Activated gamma-delta T cell treated with Interleukin-2 at 50 U/mL for 16 hours (primary cell): ENCODE measurements at regions not wholly inside any gene's neighbourhood (a gene's known extent, or its start where the extent isn't known, plus 50 kb on each side); places are given as distances from the start of the nearest gene placed in this dataset.
"Not testable (repeated sequence)": the region's sequence is repeated elsewhere in the genome, so short reads cannot be mapped to it uniquely, and the experiment has no call there.

Source experiments
- DNase-seq: peaks from one replicate; pipeline ENCODE4 v3.0.0-alpha.2; 2020

DNA sequence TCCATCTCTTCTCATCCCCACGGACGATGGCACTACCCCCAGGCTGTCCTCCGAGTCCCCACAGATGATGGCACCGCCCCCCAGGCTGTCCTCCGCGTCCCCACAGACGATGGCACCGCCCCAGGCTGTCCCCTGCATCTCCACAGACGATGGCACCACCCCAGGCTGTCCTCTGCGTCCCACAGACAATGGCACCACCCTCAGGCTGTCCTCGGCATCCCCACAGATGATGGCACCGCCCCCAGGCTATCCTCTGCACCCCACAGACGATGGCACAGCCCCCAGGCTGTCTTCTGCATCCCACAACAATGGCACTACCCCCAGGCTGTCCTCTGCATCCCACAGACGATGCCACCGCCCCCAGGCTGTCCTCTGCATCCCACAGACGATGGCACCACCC lies 57.4 kb upstream of the PTCH1 start:
- DNase-seq: no peak

DNA sequence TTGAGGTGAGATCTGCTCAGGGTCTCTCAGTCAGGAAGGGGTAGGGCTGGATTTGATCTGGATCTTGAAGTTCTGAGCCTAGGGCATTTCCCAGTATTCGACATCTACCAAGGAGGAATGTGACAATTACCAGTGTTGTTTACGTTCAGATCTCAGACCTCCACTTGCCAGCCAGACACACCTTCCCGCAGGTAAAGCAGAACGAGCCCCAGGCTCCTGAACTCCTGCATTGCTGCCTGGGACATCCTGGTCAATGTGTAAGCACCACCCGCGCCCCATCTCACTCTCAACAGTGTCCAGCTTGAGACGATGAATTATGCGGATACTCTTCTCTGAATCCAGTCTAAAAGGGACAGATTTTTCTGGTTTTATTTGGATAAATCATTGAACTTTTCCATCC lies 56.7 kb upstream of the PTCH1 start:
- no peak for DNase-seq

DNA sequence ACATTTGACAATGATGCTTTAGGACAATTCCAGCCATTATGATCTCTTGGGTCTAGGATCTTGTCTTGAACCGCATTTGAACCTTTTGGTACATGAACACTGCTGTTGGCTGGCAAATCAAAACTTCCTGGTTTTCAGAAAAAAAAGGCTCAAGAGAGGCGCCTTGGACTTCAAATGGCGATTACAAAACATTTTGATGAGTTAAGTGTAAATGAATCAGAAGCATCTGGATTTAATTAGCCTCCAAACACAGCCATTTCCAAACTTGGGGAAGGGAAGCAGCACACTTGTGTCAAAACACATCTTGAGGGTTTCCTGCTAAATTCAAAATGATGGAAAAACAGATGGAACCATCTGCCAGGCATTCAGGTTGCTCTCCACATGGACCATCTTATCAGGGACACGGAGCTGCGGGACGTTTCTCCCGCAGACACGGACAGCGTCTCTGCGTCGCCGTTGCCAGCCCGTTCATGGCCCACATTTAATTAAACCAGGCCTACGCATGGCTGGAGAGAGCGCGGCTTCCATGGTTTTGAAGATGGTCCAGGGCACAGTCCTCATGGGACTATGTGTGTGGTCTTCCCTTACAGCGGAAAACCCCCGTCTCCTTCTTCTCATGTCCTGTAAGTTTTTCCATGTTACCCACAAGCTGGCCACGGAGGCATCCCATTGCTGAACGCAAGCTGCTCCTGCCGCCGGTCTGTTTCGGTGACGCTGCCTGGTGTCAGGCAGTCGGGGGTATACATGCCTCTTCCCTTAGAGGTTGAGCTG lies 55.8 kb upstream of the PTCH1 start:
- no peak for DNase-seq

DNA sequence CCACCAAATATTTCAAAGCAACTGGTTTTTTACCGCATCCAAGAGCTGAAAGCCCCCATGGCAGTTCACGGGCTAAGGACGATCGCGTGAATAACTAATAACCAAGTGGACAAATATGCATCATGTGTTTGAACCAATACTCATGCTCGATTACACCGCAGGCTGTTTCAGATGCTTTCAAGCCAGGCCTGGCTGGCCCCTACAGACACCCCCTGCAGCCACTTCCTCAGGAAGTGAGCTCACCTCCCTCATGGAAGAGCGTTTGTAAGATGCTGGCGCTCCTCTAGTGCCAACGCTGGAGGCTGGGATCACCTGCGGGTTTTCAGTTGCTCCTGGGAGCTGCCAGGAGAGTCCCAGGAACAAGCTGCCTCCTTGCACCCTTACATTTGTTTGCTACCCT lies 53.9 kb upstream of the PTCH1 start:
- DNase-seq: no peak

DNA sequence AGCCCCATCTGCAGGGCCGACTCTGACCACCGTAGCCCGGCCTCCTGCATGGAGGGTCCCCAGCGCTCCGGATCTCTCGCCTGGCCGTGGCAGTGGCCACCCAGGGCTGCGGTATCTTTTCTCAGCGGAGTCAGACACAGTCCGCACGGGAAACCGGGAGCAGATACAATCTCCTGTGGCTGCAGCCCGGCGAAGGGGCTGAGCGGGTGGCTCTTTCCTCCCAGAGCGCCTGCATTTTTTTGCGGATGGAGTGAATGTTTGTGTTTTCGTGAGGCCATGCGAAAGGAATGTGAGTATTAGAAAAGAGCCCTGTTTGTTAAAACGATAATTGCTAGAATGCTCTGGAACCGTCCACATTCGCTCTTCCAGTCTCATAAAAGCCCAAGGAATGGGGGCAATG lies 53.4 kb upstream of the PTCH1 start:
- DNase-seq: no peak

DNA sequence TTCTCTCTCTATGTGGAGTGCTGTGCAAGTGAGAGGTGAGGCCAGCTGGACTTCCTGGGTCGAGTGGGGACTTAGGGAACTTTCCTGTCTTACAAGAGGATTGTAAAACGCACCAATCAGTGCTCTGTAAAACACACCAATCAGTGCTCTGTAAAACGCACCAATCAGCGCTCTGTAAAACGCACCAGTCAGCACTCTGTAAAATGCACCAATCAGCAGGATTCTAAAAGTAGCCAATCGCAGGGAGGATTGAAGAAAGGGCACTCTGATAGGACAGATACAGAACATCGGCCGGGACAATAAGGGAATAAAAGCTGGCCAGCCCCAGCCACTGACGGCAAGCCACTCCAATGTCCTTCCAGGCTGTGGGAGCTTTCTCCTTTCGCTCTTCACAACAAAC lies 52.0 kb upstream of the PTCH1 start:
- not testable (repeated sequence) for DNase-seq
